IPS-18a (cell line): ENCODE measurements at regions not wholly inside any gene's neighbourhood (a gene's known extent, or its start where the extent isn't known, plus 50 kb on each side); places are given as distances from the start of the nearest gene placed in this dataset.
"Not testable (repeated sequence)": the region's sequence is repeated elsewhere in the genome, so short reads cannot be mapped to it uniquely, and the experiment has no call there.

ENCODE experiments used
- H3K27ac ChIP-seq: one replicate; pipeline ENCODE4 v1.5.1; 2013; ENCODE audit warnings: low read length
- H3K27me3 ChIP-seq: one replicate; pipeline ENCODE4 v1.6.1; 2013; ENCODE audit warnings: mild to moderate bottlenecking, low read length; ENCODE audit not compliant: control insufficient read depth, insufficient read depth
- H3K36me3 ChIP-seq: one replicate; pipeline ENCODE4 v1.6.1; 2013; ENCODE audit warnings: low read depth, low read length; ENCODE audit not compliant: control insufficient read depth
- H3K4me1 ChIP-seq: one replicate; pipeline ENCODE4 v1.6.1; 2013; ENCODE audit warnings: low read depth, low read length; ENCODE audit not compliant: control insufficient read depth
- H3K4me3 ChIP-seq: one replicate; pipeline ENCODE4 v1.5.1; 2013; ENCODE audit warnings: low read length
- H3K9ac ChIP-seq: one replicate; pipeline ENCODE4 v1.6.1; 2013; ENCODE audit warnings: mild to moderate bottlenecking, low read length, moderate library complexity
- H3K9me3 ChIP-seq: one replicate; pipeline ENCODE4 v1.6.1; 2013; ENCODE audit warnings: low read depth, low read length; ENCODE audit not compliant: control insufficient read depth

- Histone ChIP-seq H3K4me3 (no peak overlapping the region), H3K36me3 (no peaks in the 10 kb centered on the region), H3K27ac (no peak overlapping the region), H3K27me3 (no peaks in the 10 kb centered on the region), H3K9ac (no peak overlapping the region), H3K9me3 (peaks cover 5% of the 10 kb centered on the region), H3K4me1 (no peaks in the 10 kb centered on the region)
Observed at GRCh38 chr12:42725809-42726208, 136.3 kb upstream of the PRICKLE1 start.

DNA sequence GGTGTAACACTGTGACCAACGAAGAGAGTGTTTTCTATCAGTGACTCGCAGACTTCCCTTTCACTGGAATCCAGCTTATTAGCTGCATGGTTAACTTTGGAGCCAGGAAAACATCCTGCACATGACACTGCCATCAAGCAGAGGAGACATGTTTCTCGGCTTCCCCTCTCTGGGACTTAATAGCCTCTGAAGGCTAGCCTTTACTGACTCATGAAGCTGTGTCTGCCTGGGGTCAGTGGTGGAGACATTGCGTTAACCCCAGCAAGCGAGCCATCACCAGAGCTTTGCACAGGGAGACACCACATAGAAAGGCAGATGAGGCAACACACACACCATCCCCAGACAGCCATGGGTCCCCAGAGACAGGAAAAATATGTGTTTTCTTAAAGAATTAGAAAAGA is 126.9 kb upstream of the PRICKLE1 start:
- no peak overlapping the region for H3K27ac ChIP-seq
- H3K4me3 ChIP-seq, result no peak overlapping the region

GRCh38 chr12:42713566-42713965 is 124.0 kb upstream of the PRICKLE1 start:
- not testable (repeated sequence) for H3K27ac ChIP-seq, H3K36me3 ChIP-seq

More for the DNA sequence above, 126.9 kb upstream of the PRICKLE1 start:
- Histone ChIP-seq H3K36me3 (no peaks in the 10 kb centered on the region), H3K9me3 (no peaks in the 10 kb centered on the region), H3K27me3 (no peaks in the 10 kb centered on the region), H3K9ac (no peak overlapping the region), H3K4me1 (no peaks in the 10 kb centered on the region)

GRCh38 chr12:42708374-42708773 is 118.8 kb upstream of the PRICKLE1 start:
- not testable (repeated sequence) for H3K4me1 ChIP-seq, H3K4me3 ChIP-seq, H3K9ac ChIP-seq, H3K27me3 ChIP-seq, H3K36me3 ChIP-seq, H3K27ac ChIP-seq, H3K9me3 ChIP-seq

More at GRCh38 chr12:42713566-42713965, 124.0 kb upstream of the PRICKLE1 start:
- not testable (repeated sequence) for H3K9me3 ChIP-seq, H3K27me3 ChIP-seq, H3K4me1 ChIP-seq, H3K4me3 ChIP-seq, H3K9ac ChIP-seq

GRCh38 chr12:42707312-42708226 is 118.0 kb upstream of the PRICKLE1 start:
- Histone ChIP-seq H3K4me3 (no peak overlapping the region), H3K27me3 (no peaks in the 10 kb centered on the region), H3K36me3 (no peaks in the 10 kb centered on the region), H3K4me1 (no peaks in the 10 kb centered on the region), H3K9me3 (no peaks in the 10 kb centered on the region), H3K9ac (no peak overlapping the region), H3K27ac (no peak overlapping the region)

- no peak overlapping the region for H3K4me3 ChIP-seq
- H3K27me3 ChIP-seq, result no peaks in the 10 kb centered on the region
- no peaks in the 10 kb centered on the region for H3K4me1 ChIP-seq
- no peaks in the 10 kb centered on the region for H3K36me3 ChIP-seq
- H3K9ac ChIP-seq, result no peak overlapping the region
- H3K9me3 ChIP-seq, result no peaks in the 10 kb centered on the region
- H3K27ac ChIP-seq, result no peak overlapping the region
Observed at GRCh38 chr12:42706321-42706720, 116.8 kb upstream of the PRICKLE1 start.

DNA sequence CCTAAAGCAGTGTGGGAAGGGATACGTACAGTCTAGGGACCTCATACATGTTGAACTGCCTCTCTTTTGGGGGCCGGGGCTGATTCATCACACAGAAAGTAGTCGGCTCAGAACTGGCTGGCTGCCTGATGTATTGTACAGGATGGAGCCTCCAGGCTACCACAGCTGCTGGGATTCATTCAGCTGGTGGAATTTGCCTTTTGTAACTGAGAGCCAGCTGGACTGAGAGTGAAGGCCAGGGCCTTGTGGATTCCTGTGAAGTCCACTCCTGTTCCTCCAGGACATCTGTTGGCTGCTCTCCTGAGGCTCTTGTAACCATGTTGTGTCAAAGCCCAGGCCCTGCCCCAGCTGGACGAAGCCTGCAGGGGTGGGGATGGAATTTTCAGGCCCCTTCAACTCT is 116.3 kb upstream of the PRICKLE1 start:
- Histone ChIP-seq H3K9me3 (no peaks in the 10 kb centered on the region), H3K27me3 (no peaks in the 10 kb centered on the region), H3K4me3 (no peak overlapping the region), H3K27ac (no peak overlapping the region), H3K4me1 (no peaks in the 10 kb centered on the region), H3K36me3 (no peaks in the 10 kb centered on the region), H3K9ac (no peak overlapping the region)

DNA sequence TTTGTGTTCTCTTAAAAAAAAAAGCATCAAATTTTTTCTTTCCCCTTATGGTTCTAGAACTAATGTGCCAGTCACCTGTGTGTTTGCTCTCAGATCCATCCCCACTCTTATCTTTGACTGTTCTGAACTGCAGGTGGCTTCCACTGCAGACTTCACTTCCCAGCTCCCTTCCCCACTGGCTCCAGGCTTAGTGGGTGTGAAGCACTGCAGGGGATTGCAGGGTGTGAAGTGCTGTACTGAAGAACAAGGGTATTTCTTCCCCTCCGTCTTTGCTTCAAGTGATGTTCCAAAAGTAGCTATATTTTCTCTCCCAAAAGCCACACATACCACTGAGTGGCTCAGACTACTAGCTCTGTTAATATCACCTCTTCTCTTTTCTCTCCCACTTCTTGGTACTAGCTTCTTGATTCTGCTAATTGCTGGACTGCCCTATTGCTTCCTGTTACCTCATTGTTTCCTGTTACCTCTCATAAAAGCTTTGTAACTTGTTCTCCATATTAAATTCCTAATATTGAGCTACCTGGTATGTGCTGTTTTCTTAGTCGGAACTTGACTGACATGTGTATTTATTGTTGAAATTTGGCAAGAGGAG is 115.4 kb upstream of the PRICKLE1 start:
- Histone ChIP-seq H3K4me3 (no peak overlapping the region), H3K4me1 (no peaks in the 10 kb centered on the region), H3K9ac (no peak overlapping the region), H3K9me3 (no peaks in the 10 kb centered on the region), H3K27ac (no peak overlapping the region), H3K36me3 (no peaks in the 10 kb centered on the region), H3K27me3 (no peaks in the 10 kb centered on the region)

DNA sequence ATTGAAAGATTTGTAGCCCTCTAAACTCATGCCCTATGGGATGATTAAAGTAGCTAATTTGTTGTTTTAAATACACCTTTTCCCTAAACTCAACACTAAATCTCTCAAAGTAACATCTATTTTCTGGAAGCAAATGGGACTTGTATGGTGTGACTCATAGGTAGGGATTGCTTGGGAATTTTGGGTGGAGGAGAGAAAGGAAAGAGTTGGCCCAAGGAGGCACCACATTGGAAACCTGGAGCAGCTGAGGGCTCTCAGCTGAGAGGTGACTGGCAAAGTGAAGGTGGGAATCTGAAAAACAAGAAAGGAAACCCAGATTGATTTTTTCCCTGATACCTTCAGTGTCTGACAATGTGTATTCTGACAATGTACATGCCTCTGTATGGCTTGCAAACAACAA is 114.8 kb upstream of the PRICKLE1 start:
- no peaks in the 10 kb centered on the region for H3K36me3 ChIP-seq
- no peak overlapping the region for H3K4me3 ChIP-seq
- no peak overlapping the region for H3K27ac ChIP-seq
- no peaks in the 10 kb centered on the region for H3K9me3 ChIP-seq
- no peaks in the 10 kb centered on the region for H3K27me3 ChIP-seq
- H3K4me1 ChIP-seq, result no peaks in the 10 kb centered on the region
- no peak overlapping the region for H3K9ac ChIP-seq

- H3K27me3 ChIP-seq, result no peaks in the 10 kb centered on the region
- H3K9ac ChIP-seq, result no peak overlapping the region
- H3K4me3 ChIP-seq, result no peak overlapping the region
- H3K4me1 ChIP-seq, result no peaks in the 10 kb centered on the region
- H3K27ac ChIP-seq, result no peak overlapping the region
- H3K9me3 ChIP-seq, result no peaks in the 10 kb centered on the region
- no peaks in the 10 kb centered on the region for H3K36me3 ChIP-seq
Observed at GRCh38 chr12:42701084-42701483, 111.5 kb upstream of the PRICKLE1 start.

- peaks cover under 1% of the 10 kb centered on the region for H3K4me1 ChIP-seq
- H3K27me3 ChIP-seq, result no peaks in the 10 kb centered on the region
- no peak overlapping the region for H3K9ac ChIP-seq
- H3K36me3 ChIP-seq, result no peaks in the 10 kb centered on the region
- no peaks in the 10 kb centered on the region for H3K9me3 ChIP-seq
- no peak overlapping the region for H3K27ac ChIP-seq
- H3K4me3 ChIP-seq, result no peak overlapping the region
Observed at GRCh38 chr12:42698213-42698612, 108.7 kb upstream of the PRICKLE1 start.
